Lung (tissue), 11 donors: ENCODE measurements at regions not wholly inside any gene's neighbourhood (a gene's known extent, or its start where the extent isn't known, plus 50 kb on each side); places are given as distances from the start of the nearest gene placed in this dataset.

Experiments
- ATAC-seq: fragments of 200-7000 bp; cut with Tn5 transposase; one replicate; pipeline ENCODE4 v1.9.1; 2020; ENCODE audit warnings: moderate number of reproducible peaks; ENCODE audit not compliant: insufficient read depth, low FRiP score
- DNase-seq, 3 donors: peaks; one replicate each; pipeline ENCODE4 v3.0.0-alpha.2; 2013 to 2017
- H3K27ac ChIP-seq, 2 donors: one replicate each; pipeline ENCODE4 v1.5.1; 2013; ENCODE audit warnings: mild to moderate bottlenecking in 2 of 2, moderate library complexity in 2 of 2, control low read depth in 1 of 2, inconsistent platforms in 1 of 2, low read depth in 1 of 2, low read length in 1 of 2
- H3K27me3 ChIP-seq, 3 donors: one replicate each; pipeline ENCODE4 v1.5.1; 2013; ENCODE audit warnings: low read length in 2 of 3; ENCODE audit not compliant: control insufficient read depth in 3 of 3, insufficient read depth in 3 of 3
- H3K36me3 ChIP-seq, 4 donors: one replicate each; pipeline ENCODE4 v1.5.1; 2013; ENCODE audit warnings: low read length in 4 of 4, mild to moderate bottlenecking in 1 of 4, moderate library complexity in 1 of 4; ENCODE audit not compliant: control insufficient read depth in 4 of 4, insufficient read depth in 4 of 4
- H3K4me1 ChIP-seq, 5 donors: one replicate each; pipeline ENCODE4 v1.5.1; 2013; ENCODE audit warnings: low read length in 5 of 5, mild to moderate bottlenecking in 2 of 5, moderate library complexity in 1 of 5; ENCODE audit not compliant: control insufficient read depth in 5 of 5, insufficient read depth in 5 of 5
- H3K4me3 ChIP-seq: one replicate; pipeline ENCODE4 v1.5.1; 2013; ENCODE audit warnings: mild to moderate bottlenecking, control low read depth, moderate library complexity
- H3K9ac ChIP-seq, 2 donors: one replicate each; pipeline ENCODE4 v1.5.1; 2013; ENCODE audit warnings: low read length in 2 of 2, control low read depth in 1 of 2; ENCODE audit not compliant: insufficient read depth in 1 of 2
- H3K9me3 ChIP-seq, 4 donors: one replicate each; pipeline ENCODE4 v1.5.1; 2013; ENCODE audit warnings: low read length in 3 of 4, mild to moderate bottlenecking in 1 of 4, moderate library complexity in 1 of 4; ENCODE audit not compliant: control insufficient read depth in 4 of 4, insufficient read depth in 3 of 4
- CTCF ChIP-seq: IDR thresholded peaks from 2 replicates; pipeline ENCODE4 v1.5.1; 2012; ENCODE audit warnings: mild to moderate bottlenecking; ENCODE audit errors: control extremely low read depth, extremely low read depth
- WGBS, 2 donors: extraction: QIAGEN DNeasy Blood & Tissue Kit; methylation state at CpG; one replicate each; pipeline ENCODE4 v1.1.7; 2013; 5-methylcytosine and 5-hydroxymethylcytosine counted together
- donor health status: control.
- donor health status: control.
- donor health status: Bipolar disorder and iron deficiency.
- donor health status: healthy.
- donor health status: DM: yes; HTN: yes; CAD: no.

DNA sequence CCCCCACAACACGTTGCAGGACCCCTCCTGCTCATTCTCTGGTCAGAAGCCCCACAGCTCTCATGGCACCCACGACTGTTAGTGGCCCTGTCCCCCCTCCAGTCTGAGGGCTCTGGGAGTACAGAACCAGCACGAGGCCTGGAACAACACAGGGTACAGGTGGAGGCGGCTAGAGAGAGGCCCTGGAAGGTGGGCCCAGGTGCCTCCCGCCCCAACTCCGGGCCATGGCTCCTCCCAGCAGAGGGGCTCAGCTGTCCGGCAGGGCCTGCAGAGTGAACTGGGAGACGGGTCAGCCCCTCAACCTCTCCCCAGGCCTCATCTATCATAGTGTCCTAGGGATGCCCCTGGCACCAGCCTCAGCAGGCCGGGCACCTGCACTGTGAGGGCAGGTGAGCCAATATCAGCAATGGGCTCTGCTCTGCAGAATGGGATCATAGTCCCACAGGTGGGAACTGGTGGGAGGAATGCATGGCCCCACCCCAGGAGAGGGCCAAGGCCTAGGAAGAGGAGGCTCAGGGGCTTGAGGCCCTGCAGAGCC is 58.6 kb downstream of the BARX1 start:
- no peak for TF ChIP-seq CTCF
- Histone ChIP-seq H3K27ac (no peak overlapping the region), H3K9me3 (peaks cover 0 to 11% (median 0%) of the 10 kb centered on the region in 4 donors), H3K27me3 (no peaks in the 10 kb centered on the region), H3K36me3 (no peaks in the 10 kb centered on the region), H3K4me3 (no peak overlapping the region), H3K4me1 (peaks cover 0 to 7% (median 0%) of the 10 kb centered on the region in 5 donors), H3K9ac (no peak overlapping the region)
- WGBS, 2 donors, result 84 to 92% methylated on average over 9 of the region's 9 CpGs
- ATAC-seq (no peak), DNase-seq (no peak)

DNA sequence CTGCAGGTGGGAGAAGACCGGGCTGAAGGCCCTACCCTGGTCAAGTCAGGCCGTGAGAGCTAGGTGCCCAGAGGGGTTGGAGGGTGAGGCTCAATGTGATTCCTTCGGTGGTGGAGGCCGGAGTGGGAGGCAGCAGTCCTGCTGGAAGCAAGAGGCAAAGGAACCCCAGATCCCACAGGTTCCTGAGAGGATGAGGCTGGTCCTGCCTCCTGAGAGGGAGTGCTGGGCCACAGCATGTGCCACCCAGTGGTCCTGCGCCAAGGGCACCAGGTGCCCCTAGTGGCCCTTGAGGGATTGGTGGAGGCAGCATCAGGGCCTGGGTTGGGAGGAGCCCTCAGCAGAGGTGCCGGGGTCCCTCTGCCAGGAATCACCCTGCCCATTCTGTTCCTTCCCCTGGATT is 59.1 kb downstream of the BARX1 start:
- Histone ChIP-seq H3K36me3 (no peaks in the 10 kb centered on the region), H3K9me3 (peaks cover 0 to 11% (median 0%) of the 10 kb centered on the region in 4 donors), H3K9ac (no peak overlapping the region), H3K27me3 (no peaks in the 10 kb centered on the region), H3K4me3 (no peak overlapping the region), H3K4me1 (peaks cover 0 to 7% (median 0%) of the 10 kb centered on the region in 5 donors), H3K27ac (no peak overlapping the region)
- TF ChIP-seq CTCF, result no peak
- DNase-seq (no peak), ATAC-seq (no peak)
- WGBS, 2 donors, result 95 to 98% methylated on average over 6 of the region's 6 CpGs

- WGBS, 2 donors, result 76 to 80% methylated on average over 8 of the region's 8 CpGs
- Histone ChIP-seq H3K36me3 (no peaks in the 10 kb centered on the region), H3K9me3 (peaks cover 0 to 11% (median 0%) of the 10 kb centered on the region in 4 donors), H3K27ac (no peak overlapping the region), H3K27me3 (no peaks in the 10 kb centered on the region), H3K9ac (no peak overlapping the region), H3K4me3 (no peak overlapping the region), H3K4me1 (peaks cover 0 to 7% (median 0%) of the 10 kb centered on the region in 5 donors)
- no peak for TF ChIP-seq CTCF
- DNase-seq, result no peak
- no peak for ATAC-seq
Observed at GRCh38 chr9:93895535-93895934, 59.6 kb downstream of the BARX1 start.

DNA sequence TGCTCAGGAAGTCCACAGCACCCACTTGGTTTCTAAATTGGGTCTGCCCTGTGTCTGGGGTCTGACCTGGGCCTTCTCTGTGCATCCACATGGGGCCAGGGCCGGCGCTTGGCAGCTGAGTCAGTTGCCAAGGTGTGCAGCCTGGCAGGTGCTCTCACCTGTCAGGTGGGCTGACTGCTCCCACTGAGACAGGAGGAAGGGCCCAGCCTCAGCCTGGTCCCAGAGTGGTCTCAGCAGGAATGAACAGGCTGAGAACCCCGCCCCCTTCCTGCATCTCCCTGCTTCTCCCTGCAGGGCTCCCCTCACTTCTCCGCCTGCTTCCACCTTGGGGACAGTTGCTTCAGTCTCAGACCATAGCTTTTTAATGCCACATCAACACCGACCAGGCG is 60.5 kb downstream of the BARX1 start:
- no peaks in the 10 kb centered on the region for H3K36me3 ChIP-seq
- DNase-seq (no peak), ATAC-seq (no peak)
- no peak overlapping the region for H3K27ac ChIP-seq
- H3K9ac ChIP-seq, result no peak overlapping the region
- H3K4me3 ChIP-seq, result no peak overlapping the region
- peaks cover 0 to 9% (median 0%) of the 10 kb centered on the region in 4 donors for H3K9me3 ChIP-seq
- no peak for TF ChIP-seq CTCF
- H3K27me3 ChIP-seq, result no peaks in the 10 kb centered on the region
- H3K4me1 ChIP-seq, result peaks cover 0 to 7% (median 0%) of the 10 kb centered on the region in 5 donors
- 92 to 95% methylated on average over 6 of the region's 6 CpGs for WGBS, 2 donors
